Osteoblast (primary cell): ENCODE measurements at regions not wholly inside any gene's neighbourhood (a gene's known extent, or its start where the extent isn't known, plus 50 kb on each side); places are given as distances from the start of the nearest gene placed in this dataset.

Experiments
- DNase-seq: peaks from one replicate; pipeline ENCODE4 v3.0.0; 2011; ENCODE audit warnings: low spot score, mixed read lengths; ENCODE audit not compliant: insufficient read length; ENCODE audit errors: missing footprints
- H2AFZ ChIP-seq: 2 replicates; pipeline ENCODE4 v1.6.0; 2011; ENCODE audit warnings: mild to moderate bottlenecking, low read length
- H3K27ac ChIP-seq: 2 replicates; pipeline ENCODE4 v1.5.1; 2011; ENCODE audit warnings: mild to moderate bottlenecking, low read depth, low read length, moderate library complexity
- H3K27me3 ChIP-seq: 2 replicates; pipeline ENCODE4 v1.6.0; 2012; ENCODE audit warnings: mild to moderate bottlenecking, control low read depth, inconsistent platforms, low read length, moderate library complexity; ENCODE audit not compliant: insufficient read depth
- H3K36me3 ChIP-seq: 2 replicates; pipeline ENCODE4 v1.5.1; 2011; ENCODE audit warnings: mild to moderate bottlenecking, low read length, control low read depth, moderate library complexity; ENCODE audit not compliant: insufficient read depth
- H3K4me1 ChIP-seq: 2 replicates; pipeline ENCODE4 v1.5.1; 2011; ENCODE audit warnings: mild to moderate bottlenecking, low read length, control low read depth, moderate library complexity; ENCODE audit not compliant: insufficient read depth
- H3K4me2 ChIP-seq: 2 replicates; pipeline ENCODE4 v1.6.0; 2011; ENCODE audit warnings: mild to moderate bottlenecking, low read length; ENCODE audit not compliant: insufficient read depth
- H3K4me3 ChIP-seq: fragments of 200-600 bp; sonication (generic); 3 replicates; pipeline ENCODE4 v1.5.1; 2012; ENCODE audit warnings: mild to moderate bottlenecking, low read length, inconsistent platforms; ENCODE audit not compliant: insufficient read depth
- H3K79me2 ChIP-seq: 2 replicates; pipeline ENCODE4 v1.6.0; 2012; ENCODE audit warnings: mild to moderate bottlenecking, low read length, control low read depth, inconsistent platforms; ENCODE audit not compliant: insufficient read depth
- H3K9me3 ChIP-seq: 2 replicates; pipeline ENCODE4 v1.5.1; 2011; ENCODE audit warnings: low read depth, low read length, control low read depth
- H4K20me1 ChIP-seq: 2 replicates; pipeline ENCODE4 v1.6.0; 2012; ENCODE audit warnings: mild to moderate bottlenecking, low read length, control low read depth; ENCODE audit not compliant: insufficient read depth
- CTCF ChIP-seq: IDR thresholded peaks from 2 replicates; pipeline ENCODE4 v1.5.1; 2011; ENCODE audit warnings: mild to moderate bottlenecking, low read depth, low read length, moderate library complexity; ENCODE audit errors: extremely low read depth

- no peaks in the 10 kb centered on the region for H3K27me3 ChIP-seq
- H3K27ac ChIP-seq: no peak overlapping the region
- no peak overlapping the region for H3K4me3 ChIP-seq
- no peaks in the 10 kb centered on the region for H4K20me1 ChIP-seq
- no peaks in the 10 kb centered on the region for H3K4me1 ChIP-seq
- H2AFZ ChIP-seq: no peak overlapping the region
- H3K9me3 ChIP-seq: peaks cover 3% of the 10 kb centered on the region
- no peak for DNase-seq
- H3K36me3 ChIP-seq: no peaks in the 10 kb centered on the region
- no peak for TF ChIP-seq CTCF
- no peak overlapping the region for H3K4me2 ChIP-seq
- no peaks in the 10 kb centered on the region for H3K79me2 ChIP-seq
Measured at GRCh38 chr10:131512852-131513251, 201.3 kb upstream of the TCERG1L start.

DNA sequence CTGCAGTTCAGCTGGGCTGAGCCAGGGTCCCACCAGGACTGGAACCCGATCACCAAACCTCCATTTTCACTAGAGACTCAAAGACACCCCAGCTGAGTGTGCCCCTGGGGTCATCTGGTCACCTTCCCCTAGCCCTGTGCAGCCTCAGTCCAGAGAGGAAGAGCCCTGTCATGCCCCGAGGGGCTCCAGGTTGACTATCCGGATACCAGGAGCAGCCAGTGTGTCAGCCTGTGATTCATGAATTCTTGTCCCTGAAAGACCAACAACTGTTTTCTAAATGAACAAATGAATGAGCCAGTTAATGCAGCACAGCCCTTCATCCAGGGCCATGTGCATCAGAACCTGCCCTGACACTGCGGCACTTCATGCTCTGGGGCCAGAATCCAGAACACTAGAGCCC lies 201.9 kb upstream of the TCERG1L start:
- no peak for TF ChIP-seq CTCF
- Histone ChIP-seq H2AFZ (no peak overlapping the region), H4K20me1 (no peaks in the 10 kb centered on the region), H3K27ac (no peak overlapping the region), H3K36me3 (no peaks in the 10 kb centered on the region), H3K79me2 (no peaks in the 10 kb centered on the region), H3K4me2 (no peak overlapping the region), H3K27me3 (no peaks in the 10 kb centered on the region), H3K9me3 (peaks cover 3% of the 10 kb centered on the region), H3K4me3 (no peak overlapping the region), H3K4me1 (no peaks in the 10 kb centered on the region)
- DNase-seq: no peak

GRCh38 chr10:131513901-131514300 lies 202.4 kb upstream of the TCERG1L start:
- peaks cover 3% of the 10 kb centered on the region for H3K9me3 ChIP-seq
- no peaks in the 10 kb centered on the region for H3K27me3 ChIP-seq
- no peak overlapping the region for H3K4me2 ChIP-seq
- H3K4me1 ChIP-seq: no peaks in the 10 kb centered on the region
- H2AFZ ChIP-seq: no peak overlapping the region
- H3K4me3 ChIP-seq: no peak overlapping the region
- DNase-seq: no peak
- H3K79me2 ChIP-seq: no peaks in the 10 kb centered on the region
- H3K27ac ChIP-seq: no peak overlapping the region
- no peaks in the 10 kb centered on the region for H3K36me3 ChIP-seq
- no peaks in the 10 kb centered on the region for H4K20me1 ChIP-seq
- TF ChIP-seq CTCF: no peak

DNA sequence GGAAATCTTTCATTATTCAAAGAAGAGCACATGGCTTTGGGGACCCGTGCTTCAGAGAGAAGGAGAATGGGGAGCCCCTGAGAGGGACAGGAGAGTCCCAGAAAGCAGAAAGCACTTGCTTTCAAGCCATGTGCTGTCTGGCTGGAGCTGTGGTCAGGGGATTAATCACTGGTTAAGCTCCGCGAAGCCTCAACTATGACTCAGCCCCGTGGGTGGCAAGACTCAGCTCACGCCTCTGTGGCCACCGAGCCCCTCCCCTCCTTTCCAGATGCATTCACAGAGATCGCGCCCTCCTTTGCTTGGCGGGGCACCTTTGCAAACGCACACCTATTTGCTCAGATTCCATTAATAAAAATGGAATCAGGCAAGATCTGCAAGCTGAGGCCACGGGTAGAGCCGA lies 202.9 kb upstream of the TCERG1L start:
- Histone ChIP-seq H4K20me1 (no peaks in the 10 kb centered on the region), H3K27ac (no peak overlapping the region), H2AFZ (no peak overlapping the region), H3K4me2 (no peak overlapping the region), H3K36me3 (no peaks in the 10 kb centered on the region), H3K4me3 (no peak overlapping the region), H3K27me3 (no peaks in the 10 kb centered on the region), H3K4me1 (no peaks in the 10 kb centered on the region), H3K79me2 (no peaks in the 10 kb centered on the region), H3K9me3 (peaks cover 3% of the 10 kb centered on the region)
- DNase-seq: no peak
- TF ChIP-seq CTCF: no peak
